Natural killer cell (primary cell): ENCODE measurements at regions not wholly inside any gene's neighbourhood (a gene's known extent, or its start where the extent isn't known, plus 50 kb on each side); places are given as distances from the start of the nearest gene placed in this dataset.

Experiments used
- ATAC-seq, 3 donors: fragments of 150-1000 bp in 2 of 3; fragments of 200-7000 bp in 1 of 3; cut with Tn5 transposase; 1 replicate in 1 of 3; 2 replicates in 2 of 3; pipeline ENCODE4 v1.10.0; 2021; ENCODE audit warnings: mild to moderate bottlenecking in 2 of 3, moderate library complexity in 2 of 3
- DNase-seq, 2 donors: peaks; one replicate each; pipeline versions ENCODE4 v3.0.0 to v3.0.0-alpha.2; 2013 to 2021; ENCODE audit warnings: mixed read lengths in 1 of 2
- H3K27ac ChIP-seq: one replicate; pipeline ENCODE4 v1.5.1; 2013; ENCODE audit warnings: mild to moderate bottlenecking, low read length
- H3K27me3 ChIP-seq: one replicate; pipeline ENCODE4 v1.6.1; 2013; ENCODE audit warnings: low read length; ENCODE audit not compliant: control insufficient read depth, insufficient read depth
- H3K36me3 ChIP-seq: one replicate; pipeline ENCODE4 v1.6.1; 2013; ENCODE audit warnings: low read length; ENCODE audit not compliant: control insufficient read depth, insufficient read depth
- H3K4me1 ChIP-seq: one replicate; pipeline ENCODE4 v1.6.1; 2013; ENCODE audit warnings: low read length; ENCODE audit not compliant: control insufficient read depth, insufficient read depth
- H3K4me3 ChIP-seq: one replicate; pipeline ENCODE4 v1.5.1; 2013; ENCODE audit warnings: low read length
- H3K9me3 ChIP-seq: one replicate; pipeline ENCODE4 v1.6.1; 2013; ENCODE audit warnings: low read length; ENCODE audit not compliant: control insufficient read depth, insufficient read depth
- H3K27ac Mint-ChIP-seq, 2 donors: one replicate each; pipeline ENCODE4 v1.8.0; 2022; ENCODE audit warnings: mild to moderate bottlenecking in 2 of 2, mixed read lengths in 2 of 2, moderate library complexity in 1 of 2
- H3K27me3 Mint-ChIP-seq, 2 donors: one replicate each; pipeline ENCODE4 v1.8.0; 2022; ENCODE audit warnings: low read depth in 2 of 2, mixed read lengths in 2 of 2
- H3K36me3 Mint-ChIP-seq: one replicate; pipeline ENCODE4 v1.8.0; 2022; ENCODE audit warnings: mixed read lengths
- H3K4me1 Mint-ChIP-seq, 2 donors: one replicate each; pipeline ENCODE4 v1.8.0; 2022; ENCODE audit warnings: mixed read lengths in 2 of 2
- H3K4me3 Mint-ChIP-seq: one replicate; pipeline ENCODE4 v1.8.0; 2022; ENCODE audit warnings: mild to moderate bottlenecking, moderate library complexity, mixed read lengths
- H3K9me3 Mint-ChIP-seq, 2 donors: one replicate each; pipeline ENCODE4 v1.8.0; 2022; ENCODE audit warnings: mixed read lengths in 2 of 2
- WGBS: methylation state at CpG from one replicate; pipeline ENCODE4 v1.1.7; 2013; ENCODE audit warnings: missing lambda C conversion rate; ENCODE audit not compliant: insufficient coverage; 5-methylcytosine and 5-hydroxymethylcytosine counted together
- intact Hi-C: fragments of 100-400 bp; cut with micrococcal nuclease; formaldehyde crosslinking; loops from one replicate; pipeline ENCODE4 v1.14.2; 2022
- TF ChIP-seq, protein P1 (sequence below): fragments of 200-600 bp; IDR thresholded peaks from one replicate; pipeline ENCODE4 v1.8.0; 2022; ENCODE audit warnings: antibody characterized with exemption

DNA sequence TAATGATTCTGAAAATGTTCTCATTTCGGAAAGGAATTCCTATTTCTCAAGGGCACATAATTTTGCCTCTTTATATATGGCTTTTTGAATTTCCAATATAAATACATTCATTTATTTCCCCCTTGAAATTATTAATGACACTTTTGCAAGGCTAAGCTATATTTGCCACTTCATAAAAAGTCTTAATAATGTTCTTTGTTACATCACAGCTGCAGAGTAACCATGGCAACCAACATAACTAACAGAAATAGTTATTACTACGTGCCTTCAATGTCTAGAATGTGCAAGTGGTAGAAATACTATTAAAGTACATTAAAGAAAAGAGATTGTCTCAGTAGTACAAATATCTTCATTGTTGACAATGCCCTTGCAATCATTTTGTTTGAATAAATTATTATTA is 471.8 kb downstream of the C3orf38 start:
- Mint-ChIP-seq H3K36me3 (no peaks in the 10 kb centered on the region), H3K9me3 (peaks cover 3 to 12% of the 10 kb centered on the region in 2 donors), H3K4me1 (no peaks in the 10 kb centered on the region), H3K27ac (no peak overlapping the region), H3K27me3 (no peaks in the 10 kb centered on the region), H3K4me3 (no peak overlapping the region)
- Histone ChIP-seq H3K9me3 (no peaks in the 10 kb centered on the region), H3K27me3 (no peaks in the 10 kb centered on the region), H3K27ac (no peak overlapping the region), H3K4me1 (no peaks in the 10 kb centered on the region), H3K4me3 (no peak overlapping the region), H3K36me3 (no peaks in the 10 kb centered on the region)
- WGBS = no CpG with 5 or more reads among the region's 2 CpGs
- intact Hi-C loops = no loop called here
- no peak for DNase-seq
- no peak for ATAC-seq
- TF ChIP-seq, protein P1, sequence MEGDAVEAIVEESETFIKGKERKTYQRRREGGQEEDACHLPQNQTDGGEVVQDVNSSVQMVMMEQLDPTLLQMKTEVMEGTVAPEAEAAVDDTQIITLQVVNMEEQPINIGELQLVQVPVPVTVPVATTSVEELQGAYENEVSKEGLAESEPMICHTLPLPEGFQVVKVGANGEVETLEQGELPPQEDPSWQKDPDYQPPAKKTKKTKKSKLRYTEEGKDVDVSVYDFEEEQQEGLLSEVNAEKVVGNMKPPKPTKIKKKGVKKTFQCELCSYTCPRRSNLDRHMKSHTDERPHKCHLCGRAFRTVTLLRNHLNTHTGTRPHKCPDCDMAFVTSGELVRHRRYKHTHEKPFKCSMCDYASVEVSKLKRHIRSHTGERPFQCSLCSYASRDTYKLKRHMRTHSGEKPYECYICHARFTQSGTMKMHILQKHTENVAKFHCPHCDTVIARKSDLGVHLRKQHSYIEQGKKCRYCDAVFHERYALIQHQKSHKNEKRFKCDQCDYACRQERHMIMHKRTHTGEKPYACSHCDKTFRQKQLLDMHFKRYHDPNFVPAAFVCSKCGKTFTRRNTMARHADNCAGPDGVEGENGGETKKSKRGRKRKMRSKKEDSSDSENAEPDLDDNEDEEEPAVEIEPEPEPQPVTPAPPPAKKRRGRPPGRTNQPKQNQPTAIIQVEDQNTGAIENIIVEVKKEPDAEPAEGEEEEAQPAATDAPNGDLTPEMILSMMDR = no peak

DNA sequence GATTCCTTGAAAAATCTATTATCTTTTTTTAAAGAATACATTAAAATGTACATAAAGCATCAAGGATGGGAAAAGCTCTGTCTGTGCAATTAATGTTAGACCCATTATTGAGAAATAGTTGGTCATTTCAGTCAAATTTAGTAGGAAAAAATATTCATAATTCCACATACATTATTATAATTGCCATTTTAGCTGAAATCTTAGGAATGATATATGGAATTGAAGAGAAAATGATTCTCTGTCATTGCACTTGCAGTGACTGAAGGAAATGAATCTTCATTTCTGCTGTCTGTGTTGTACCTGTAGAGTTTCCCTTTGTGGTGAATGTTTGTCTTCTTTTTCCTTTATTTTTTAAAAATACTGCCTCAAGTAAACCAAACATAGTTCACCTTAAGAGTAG is 473.9 kb downstream of the C3orf38 start:
- Mint-ChIP-seq H3K36me3 (no peaks in the 10 kb centered on the region), H3K27me3 (no peaks in the 10 kb centered on the region), H3K27ac (no peak overlapping the region), H3K4me3 (no peak overlapping the region), H3K4me1 (no peaks in the 10 kb centered on the region), H3K9me3 (peaks cover 8 to 15% of the 10 kb centered on the region in 2 donors)
- no peaks in the 10 kb centered on the region for H3K27me3 ChIP-seq
- H3K36me3 ChIP-seq = no peaks in the 10 kb centered on the region
- no peak overlapping the region for H3K27ac ChIP-seq
- no peak overlapping the region for H3K4me3 ChIP-seq
- no peak for DNase-seq
- TF ChIP-seq, protein P1 = no peak
- H3K4me1 ChIP-seq = no peaks in the 10 kb centered on the region
- ATAC-seq = no peak
- intact Hi-C loops = no loop called here
- H3K9me3 ChIP-seq = peaks cover 2% of the 10 kb centered on the region

DNA sequence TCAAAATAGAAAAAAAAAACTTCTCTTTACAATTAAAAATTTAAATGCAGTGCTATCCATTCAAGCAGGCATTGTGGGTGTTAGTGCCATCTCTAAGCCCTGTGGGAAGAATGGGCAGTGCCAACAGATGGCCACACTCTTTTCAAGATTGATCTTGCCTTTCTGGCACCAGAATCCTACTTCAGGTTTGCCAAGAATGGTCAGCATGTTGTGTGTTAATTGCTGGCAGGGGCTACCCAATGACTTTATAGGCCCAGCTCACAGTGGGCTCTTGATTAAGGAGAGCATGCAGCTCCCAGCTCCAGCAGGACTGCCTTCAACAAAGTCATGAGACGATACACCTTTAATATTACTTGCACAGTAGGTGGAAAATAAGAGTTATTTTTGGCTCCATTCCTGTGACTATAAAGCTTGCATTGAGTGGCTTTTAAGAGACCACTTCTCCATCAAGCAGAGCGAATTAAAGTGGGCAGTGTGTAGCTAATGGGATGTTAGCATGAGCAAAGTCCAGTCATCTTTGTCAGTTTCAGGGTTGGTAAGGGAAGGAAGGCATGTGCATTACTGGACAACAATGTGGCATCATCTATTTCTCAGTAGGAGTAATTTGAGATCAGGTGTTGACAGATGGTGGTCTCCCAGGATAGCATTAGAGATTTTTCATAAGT is 476.8 kb downstream of the C3orf38 start:
- peaks cover 2% of the 10 kb centered on the region for H3K9me3 ChIP-seq
- no peak overlapping the region for H3K4me3 ChIP-seq
- H3K36me3 ChIP-seq = no peaks in the 10 kb centered on the region
- Mint-ChIP-seq H3K4me1 (no peaks in the 10 kb centered on the region), H3K27ac (no peak overlapping the region), H3K36me3 (no peaks in the 10 kb centered on the region), H3K27me3 (no peaks in the 10 kb centered on the region), H3K4me3 (no peak overlapping the region), H3K9me3 (peaks cover 8 to 9% of the 10 kb centered on the region in 2 donors)
- DNase-seq (no peak), ATAC-seq (no peak)
- no peaks in the 10 kb centered on the region for H3K27me3 ChIP-seq
- intact Hi-C loops = no loop called here
- 84% methylated on average over 1 of the region's 2 CpGs for WGBS
- TF ChIP-seq, protein P1 = no peak
- no peaks in the 10 kb centered on the region for H3K4me1 ChIP-seq
- no peak overlapping the region for H3K27ac ChIP-seq

DNA sequence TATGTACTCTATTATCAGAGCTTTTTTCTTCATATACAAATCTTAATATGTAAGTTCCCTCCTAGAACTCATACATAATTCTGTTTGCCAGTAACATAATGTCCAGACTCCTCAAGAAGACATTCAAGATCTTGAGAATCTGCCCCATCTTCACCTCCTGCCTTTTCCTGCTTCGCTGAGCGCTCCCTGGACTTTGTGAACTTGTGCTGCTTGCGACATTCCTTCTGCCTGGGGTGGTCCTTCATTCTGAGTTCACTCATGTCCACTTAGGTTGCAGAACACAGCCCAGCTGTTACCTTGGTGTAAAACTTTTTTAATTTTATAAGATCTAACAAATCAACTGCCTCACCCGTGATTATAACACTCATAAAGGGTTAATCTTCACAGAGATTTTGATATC is 478.5 kb upstream of the EPHA3 start:
- TF ChIP-seq, protein P1 = no peak
- H3K27me3 ChIP-seq = no peaks in the 10 kb centered on the region
- H3K4me3 ChIP-seq = no peak overlapping the region
- Mint-ChIP-seq H3K27me3 (no peaks in the 10 kb centered on the region), H3K4me3 (no peak overlapping the region), H3K36me3 (peaks cover 7% of the 10 kb centered on the region), H3K27ac (no peak overlapping the region), H3K9me3 (peaks cover 12 to 15% of the 10 kb centered on the region in 2 donors), H3K4me1 (no peaks in the 10 kb centered on the region)
- H3K9me3 ChIP-seq = peaks cover 5% of the 10 kb centered on the region
- H3K27ac ChIP-seq = no peak overlapping the region
- DNase-seq = no peak
- no peak for ATAC-seq
- H3K36me3 ChIP-seq = no peaks in the 10 kb centered on the region
- no peaks in the 10 kb centered on the region for H3K4me1 ChIP-seq
- intact Hi-C loops = no loop called here
- WGBS = 86% methylated on average over 3 of the region's 4 CpGs
